SK-N-MC (cell line): ENCODE measurements at regions not wholly inside any gene's neighbourhood (a gene's known extent, or its start where the extent isn't known, plus 50 kb on each side); places are given as distances from the start of the nearest gene placed in this dataset.

Experiments used
- DNase-seq: peaks from one replicate; pipeline ENCODE4 v3.0.0-alpha.2; 2011; ENCODE audit warnings: low read depth, low spot score
- H3K27ac ChIP-seq: fragments of 200-600 bp; sonication (generic); 2 replicates; pipeline ENCODE4 v1.5.1; 2016; ENCODE audit warnings: mixed run types
- H3K36me3 ChIP-seq: fragments of 200-600 bp; sonication (generic); 2 replicates; pipeline ENCODE4 v1.6.1; 2017; ENCODE audit warnings: antibody characterized with exemption, low read length, mixed read lengths; ENCODE audit not compliant: insufficient read depth
- H3K4me3 ChIP-seq: fragments of 200-600 bp; sonication (generic); 2 replicates; pipeline ENCODE4 v1.5.1; 2016
- H3K9ac ChIP-seq: fragments of 200-600 bp; sonication (generic); 2 replicates; pipeline ENCODE4 v1.8.0; 2017; ENCODE audit warnings: mixed run types, mixed read lengths; ENCODE audit not compliant: insufficient read length
- H3K9me3 ChIP-seq: fragments of 200-600 bp; sonication (generic); 2 replicates; pipeline ENCODE4 v1.6.1; 2017; ENCODE audit warnings: low read depth, mild to moderate bottlenecking, antibody characterized with exemption, low read length, moderate library complexity, mixed read lengths
- EZH2 ChIP-seq: fragments of 200-600 bp; sonication (generic); IDR thresholded peaks from one replicate; pipeline ENCODE4 v1.6.1; 2017; ENCODE audit warnings: antibody characterized with exemption
- FOXP2 ChIP-seq: optimal IDR thresholded peaks from 2 replicates; pipeline ENCODE3; 2011; ENCODE audit warnings: mild to moderate bottlenecking, moderate library complexity; ENCODE audit not compliant: insufficient read depth; ENCODE audit errors: extremely low read length, control extremely low read depth
- POLR2AphosphoS5 ChIP-seq: IDR thresholded peaks from 2 replicates; pipeline ENCODE4 v1.6.1; 2012; ENCODE audit warnings: mild to moderate bottlenecking, low read depth, low read length, borderline replicate concordance

- Histone ChIP-seq H3K4me3 (no peak overlapping the region), H3K9me3 (no peaks in the 10 kb centered on the region), H3K27ac (no peak overlapping the region), H3K36me3 (no peaks in the 10 kb centered on the region), H3K9ac (no peak overlapping the region)
- TF ChIP-seq EZH2 = no peak
- no peak for TF ChIP-seq POLR2AphosphoS5
- no peak for TF ChIP-seq FOXP2
- DNase-seq = no peak
Observed at GRCh38 chr2:221161186-221161585, 410.9 kb downstream of the EPHA4 start.

DNA sequence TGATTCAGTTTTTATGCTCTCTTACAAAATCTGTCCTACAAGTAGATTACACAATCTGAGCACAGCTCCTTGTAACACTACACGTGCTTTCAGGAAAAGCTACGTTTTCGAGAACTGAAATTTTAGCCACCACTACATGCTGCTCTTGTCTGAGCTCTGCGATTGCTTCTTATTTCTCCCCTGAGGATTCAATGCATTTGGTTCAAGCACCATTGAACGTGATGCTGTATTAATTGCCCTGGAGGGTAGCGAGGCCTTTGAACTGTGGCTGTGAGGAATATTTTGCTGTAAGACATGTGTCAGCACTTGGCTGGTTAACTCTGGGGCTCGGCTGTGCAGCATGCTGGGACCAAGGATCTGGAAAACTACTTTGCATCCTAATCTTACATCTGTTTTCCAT, 405.8 kb downstream of the EPHA4 start:
- DNase-seq = peak; percentile 32
- Histone ChIP-seq H3K36me3 (no peaks in the 10 kb centered on the region), H3K4me3 (peak overlapping the region; percentile 14), H3K9ac (no peak overlapping the region), H3K9me3 (no peaks in the 10 kb centered on the region), H3K27ac (no peak overlapping the region)
- TF ChIP-seq POLR2AphosphoS5 (no peak), EZH2 (no peak), FOXP2 (peak; percentile 33)

DNA sequence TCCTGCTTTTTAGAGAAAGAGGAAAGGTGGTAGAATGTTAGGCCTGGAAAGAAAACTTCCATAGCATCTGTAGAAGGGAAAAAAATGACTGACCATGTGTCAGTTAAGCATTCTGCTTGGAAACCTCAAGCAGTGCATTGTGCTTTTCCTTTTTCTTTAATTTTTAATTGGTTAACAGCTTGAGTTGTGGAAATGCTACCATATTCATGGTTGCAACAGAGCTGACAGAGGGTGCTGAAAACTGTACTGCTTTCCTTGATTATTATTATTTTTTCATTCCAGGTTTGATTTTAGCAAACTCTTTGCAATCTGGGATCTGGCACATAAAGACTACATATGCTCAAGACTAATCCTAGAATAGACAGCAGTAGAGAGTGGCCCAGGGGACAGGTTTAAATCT, 404.5 kb downstream of the EPHA4 start:
- Histone ChIP-seq H3K36me3 (no peaks in the 10 kb centered on the region), H3K4me3 (no peak overlapping the region), H3K9ac (no peak overlapping the region), H3K9me3 (no peaks in the 10 kb centered on the region), H3K27ac (no peak overlapping the region)
- TF ChIP-seq EZH2 (no peak), FOXP2 (no peak), POLR2AphosphoS5 (no peak)
- DNase-seq = no peak

DNA sequence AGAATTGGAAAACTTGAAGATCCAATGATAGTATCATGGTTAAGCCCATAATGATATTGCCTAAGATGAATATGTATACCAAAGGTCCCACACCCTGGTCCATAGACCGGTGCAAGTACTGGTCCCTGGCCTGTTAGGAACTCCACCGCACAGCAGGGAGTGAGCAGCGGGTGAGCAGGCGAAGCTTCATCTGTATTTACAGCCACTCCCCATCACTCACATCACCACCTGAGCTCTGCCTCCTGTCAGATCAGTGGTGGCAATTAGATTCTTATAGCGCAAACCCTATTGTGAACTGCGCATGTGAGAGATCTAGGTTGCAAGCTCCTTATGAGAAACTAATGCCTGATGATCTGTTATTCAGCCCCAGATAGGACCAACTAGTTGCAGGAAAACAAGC, 402.4 kb downstream of the EPHA4 start:
- DNase-seq = no peak
- Histone ChIP-seq H3K9me3 (no peaks in the 10 kb centered on the region), H3K27ac (no peak overlapping the region), H3K36me3 (no peaks in the 10 kb centered on the region), H3K9ac (no peak overlapping the region), H3K4me3 (no peak overlapping the region)
- TF ChIP-seq POLR2AphosphoS5 (no peak), EZH2 (no peak), FOXP2 (no peak)

GRCh38 chr2:221170548-221170947, 401.6 kb downstream of the EPHA4 start:
- no peak for TF ChIP-seq EZH2
- no peak for TF ChIP-seq FOXP2
- TF ChIP-seq POLR2AphosphoS5 = no peak
- Histone ChIP-seq H3K36me3 (no peaks in the 10 kb centered on the region), H3K4me3 (no peak overlapping the region), H3K27ac (no peak overlapping the region), H3K9me3 (no peaks in the 10 kb centered on the region), H3K9ac (no peak overlapping the region)
- DNase-seq = no peak

- DNase-seq = no peak
- no peak overlapping the region for H3K9ac ChIP-seq
- H3K4me3 ChIP-seq = no peak overlapping the region
- TF ChIP-seq FOXP2 (no peak), POLR2AphosphoS5 (no peak), EZH2 (no peak)
- no peak overlapping the region for H3K27ac ChIP-seq
- H3K36me3 ChIP-seq = no peaks in the 10 kb centered on the region
- no peaks in the 10 kb centered on the region for H3K9me3 ChIP-seq
Observed at GRCh38 chr2:221176667-221177066, 395.4 kb downstream of the EPHA4 start.

DNA sequence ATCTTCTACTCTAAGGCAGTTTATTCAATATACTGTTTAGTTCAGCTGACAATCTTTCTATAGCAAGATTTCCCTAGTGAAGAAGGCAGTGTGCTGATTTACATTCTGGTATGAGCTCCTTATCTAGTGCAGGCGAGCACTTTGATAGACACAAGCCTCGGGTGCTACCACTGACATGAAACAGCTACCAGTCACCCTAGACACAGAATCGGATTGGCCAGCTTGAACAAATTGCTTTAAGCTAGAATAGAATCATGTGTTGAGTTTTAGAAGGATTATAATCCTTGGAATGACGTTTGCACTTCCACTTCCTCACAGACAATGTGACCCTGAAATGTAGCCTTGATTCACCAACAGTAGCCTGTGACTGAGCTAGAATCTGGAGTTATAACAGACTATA, 394.0 kb downstream of the EPHA4 start:
- TF ChIP-seq EZH2 (no peak), FOXP2 (no peak), POLR2AphosphoS5 (no peak)
- DNase-seq = no peak
- Histone ChIP-seq H3K36me3 (no peaks in the 10 kb centered on the region), H3K9me3 (no peaks in the 10 kb centered on the region), H3K27ac (no peak overlapping the region), H3K4me3 (no peak overlapping the region), H3K9ac (no peak overlapping the region)

DNA sequence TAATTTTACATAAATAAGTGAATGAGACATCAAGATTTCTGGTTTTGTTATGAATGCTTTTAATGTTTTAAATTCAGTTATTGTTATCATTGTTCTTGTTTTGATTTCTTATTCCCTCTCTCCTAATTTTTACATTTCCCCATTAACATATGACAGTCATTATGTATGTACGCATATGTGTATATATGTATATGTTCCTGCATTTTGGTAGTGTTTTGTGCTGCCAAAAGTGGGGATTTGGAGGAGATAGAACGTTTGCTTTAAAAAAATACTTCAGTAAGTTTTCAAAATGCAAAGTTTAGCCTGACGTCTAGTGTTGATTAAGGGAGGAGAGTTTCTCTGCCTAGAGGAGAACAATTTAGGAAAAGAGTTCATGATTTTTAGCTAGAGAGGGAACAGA, 385.2 kb downstream of the EPHA4 start:
- Histone ChIP-seq H3K9ac (no peak overlapping the region), H3K4me3 (no peak overlapping the region), H3K9me3 (no peaks in the 10 kb centered on the region), H3K27ac (no peak overlapping the region), H3K36me3 (no peaks in the 10 kb centered on the region)
- DNase-seq = no peak
- TF ChIP-seq POLR2AphosphoS5 = no peak
- TF ChIP-seq EZH2 = no peak
- TF ChIP-seq FOXP2 = no peak

GRCh38 chr2:221189431-221190067, 382.6 kb downstream of the EPHA4 start:
- DNase-seq = no peak
- Histone ChIP-seq H3K36me3 (no peaks in the 10 kb centered on the region), H3K4me3 (no peak overlapping the region), H3K27ac (no peak overlapping the region), H3K9me3 (no peaks in the 10 kb centered on the region), H3K9ac (no peak overlapping the region)
- no peak for TF ChIP-seq EZH2
- no peak for TF ChIP-seq POLR2AphosphoS5
- no peak for TF ChIP-seq FOXP2
